Esophagus muscularis mucosa (tissue), 4 donors: ENCODE measurements at regions not wholly inside any gene's neighbourhood (a gene's known extent, or its start where the extent isn't known, plus 50 kb on each side); places are given as distances from the start of the nearest gene placed in this dataset.

Source experiments
- EP300 ChIP-seq: sonication (generic); formaldehyde crosslinking; IDR thresholded peaks from one replicate; pipeline ENCODE4 v1.6.1; 2017; ENCODE audit warnings: antibody characterized with exemption
- POLR2A ChIP-seq: fragments of 450-650 bp; IDR thresholded peaks from one replicate; pipeline ENCODE4 v1.6.1; 2017; ENCODE audit warnings: antibody characterized with exemption, moderate library complexity, mild to moderate bottlenecking, low read depth
- POLR2AphosphoS5 ChIP-seq, 2 donors: sonication (generic); formaldehyde crosslinking; IDR thresholded peaks; one replicate each; pipeline ENCODE4 v1.6.1; 2017; ENCODE audit warnings: antibody characterized with exemption in 2 of 2
- TF ChIP-seq, protein P1 (sequence below), 3 experiments: fragments of 200-600 bp in 2 of 3; fragments of 450-650 bp in 1 of 3; sonication (generic) in 2 of 3; IDR thresholded peaks; one replicate each; pipeline ENCODE4 v1.5.1; 2017 to 2019; ENCODE audit warnings: antibody characterized with exemption in 3 of 3, mild to moderate bottlenecking in 2 of 3, moderate library complexity in 1 of 3

DNA sequence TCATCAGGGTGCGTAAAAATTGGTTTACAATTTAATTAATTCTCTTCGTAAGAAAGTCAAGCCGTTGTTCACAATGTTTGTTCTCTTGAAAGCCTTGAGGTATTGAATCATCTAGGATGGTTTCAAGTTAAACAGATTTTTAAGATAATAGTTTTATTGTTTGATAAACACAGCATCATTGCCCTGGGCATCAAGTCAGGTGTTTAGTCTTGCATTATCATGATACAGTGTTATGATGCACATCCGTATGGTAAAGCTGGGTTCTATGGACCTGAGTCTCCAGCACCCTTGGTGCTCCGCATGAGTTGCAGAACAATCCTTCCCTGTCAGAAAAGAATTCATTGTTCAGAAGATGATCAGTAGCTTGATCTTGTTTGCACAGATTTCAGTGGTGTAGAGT, 359.5 kb downstream of the LMO4 start:
- TF ChIP-seq, protein P1, sequence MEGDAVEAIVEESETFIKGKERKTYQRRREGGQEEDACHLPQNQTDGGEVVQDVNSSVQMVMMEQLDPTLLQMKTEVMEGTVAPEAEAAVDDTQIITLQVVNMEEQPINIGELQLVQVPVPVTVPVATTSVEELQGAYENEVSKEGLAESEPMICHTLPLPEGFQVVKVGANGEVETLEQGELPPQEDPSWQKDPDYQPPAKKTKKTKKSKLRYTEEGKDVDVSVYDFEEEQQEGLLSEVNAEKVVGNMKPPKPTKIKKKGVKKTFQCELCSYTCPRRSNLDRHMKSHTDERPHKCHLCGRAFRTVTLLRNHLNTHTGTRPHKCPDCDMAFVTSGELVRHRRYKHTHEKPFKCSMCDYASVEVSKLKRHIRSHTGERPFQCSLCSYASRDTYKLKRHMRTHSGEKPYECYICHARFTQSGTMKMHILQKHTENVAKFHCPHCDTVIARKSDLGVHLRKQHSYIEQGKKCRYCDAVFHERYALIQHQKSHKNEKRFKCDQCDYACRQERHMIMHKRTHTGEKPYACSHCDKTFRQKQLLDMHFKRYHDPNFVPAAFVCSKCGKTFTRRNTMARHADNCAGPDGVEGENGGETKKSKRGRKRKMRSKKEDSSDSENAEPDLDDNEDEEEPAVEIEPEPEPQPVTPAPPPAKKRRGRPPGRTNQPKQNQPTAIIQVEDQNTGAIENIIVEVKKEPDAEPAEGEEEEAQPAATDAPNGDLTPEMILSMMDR (IDR thresholded peaks at IDR 0.05) = no peak
- TF ChIP-seq POLR2AphosphoS5 (IDR thresholded peaks at IDR 0.05) (no peak), POLR2A (no peak), EP300 (no peak)
